Globus pallidus (tissue), 1 donor: ENCODE measurements at regions not wholly inside any gene's neighbourhood (a gene's known extent, or its start where the extent isn't known, plus 50 kb on each side); places are given as distances from the start of the nearest gene placed in this dataset.

Experiments used
- DNase-seq: peaks from one replicate; pipeline ENCODE4 v3.0.0-alpha.2; 2015; ENCODE audit warnings: low spot score

GRCh38 chr9:134276453-134277245 is 49.6 kb upstream of the RXRA start:
- DNase-seq: no peak
